MM.1S (cell line): ENCODE measurements at regions not wholly inside any gene's neighbourhood (a gene's known extent, or its start where the extent isn't known, plus 50 kb on each side); places are given as distances from the start of the nearest gene placed in this dataset.

Experiments
- EZH2 ChIP-seq: fragments of 300-600 bp; sonication (generic); optimal IDR thresholded peaks from 2 replicates; pipeline ENCODE3; 2017; ENCODE audit warnings: low read depth, mild to moderate bottlenecking, antibody characterized with exemption, low read length, mixed read lengths
- EZH2phosphoT487 ChIP-seq: fragments of 300-600 bp; sonication (generic); IDR thresholded peaks from 2 replicates; pipeline ENCODE4 v1.6.1; 2018; ENCODE audit warnings: antibody characterized with exemption, low read length
- TF ChIP-seq, protein P1 (sequence below): fragments of 300-600 bp; sonication (generic); IDR thresholded peaks from 2 replicates; pipeline ENCODE4 v1.5.1; 2016; ENCODE audit warnings: antibody characterized with exemption, low read length, mixed read lengths

DNA sequence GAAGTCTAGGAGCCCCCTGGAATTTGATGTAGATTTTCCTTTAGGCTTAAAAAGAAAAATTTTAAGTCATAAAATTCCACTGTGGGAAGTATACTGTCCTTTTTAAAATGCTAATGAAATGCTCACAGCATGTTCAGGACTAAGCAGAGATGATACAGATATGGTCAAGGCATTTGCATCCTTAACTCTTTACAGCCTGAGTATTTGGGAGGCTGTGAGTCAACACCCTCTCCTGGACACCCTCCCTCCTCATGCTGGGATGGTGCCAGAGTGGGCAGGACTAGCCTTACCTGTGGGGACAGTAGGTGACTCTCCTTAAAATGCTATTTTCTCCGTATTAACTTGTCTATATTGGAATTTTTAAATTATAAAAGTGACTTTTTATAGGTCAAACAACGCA lies 197.4 kb upstream of the ELL2 start:
- TF ChIP-seq, protein P1, sequence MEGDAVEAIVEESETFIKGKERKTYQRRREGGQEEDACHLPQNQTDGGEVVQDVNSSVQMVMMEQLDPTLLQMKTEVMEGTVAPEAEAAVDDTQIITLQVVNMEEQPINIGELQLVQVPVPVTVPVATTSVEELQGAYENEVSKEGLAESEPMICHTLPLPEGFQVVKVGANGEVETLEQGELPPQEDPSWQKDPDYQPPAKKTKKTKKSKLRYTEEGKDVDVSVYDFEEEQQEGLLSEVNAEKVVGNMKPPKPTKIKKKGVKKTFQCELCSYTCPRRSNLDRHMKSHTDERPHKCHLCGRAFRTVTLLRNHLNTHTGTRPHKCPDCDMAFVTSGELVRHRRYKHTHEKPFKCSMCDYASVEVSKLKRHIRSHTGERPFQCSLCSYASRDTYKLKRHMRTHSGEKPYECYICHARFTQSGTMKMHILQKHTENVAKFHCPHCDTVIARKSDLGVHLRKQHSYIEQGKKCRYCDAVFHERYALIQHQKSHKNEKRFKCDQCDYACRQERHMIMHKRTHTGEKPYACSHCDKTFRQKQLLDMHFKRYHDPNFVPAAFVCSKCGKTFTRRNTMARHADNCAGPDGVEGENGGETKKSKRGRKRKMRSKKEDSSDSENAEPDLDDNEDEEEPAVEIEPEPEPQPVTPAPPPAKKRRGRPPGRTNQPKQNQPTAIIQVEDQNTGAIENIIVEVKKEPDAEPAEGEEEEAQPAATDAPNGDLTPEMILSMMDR, result no peak
- TF ChIP-seq EZH2 (no peak), EZH2phosphoT487 (no peak)
